ENCODE measurements at regions not wholly inside any gene's neighbourhood (a gene's known extent, or its start where the extent isn't known, plus 50 kb on each side); places are given as distances from the start of the nearest gene placed in this dataset.

DNA sequence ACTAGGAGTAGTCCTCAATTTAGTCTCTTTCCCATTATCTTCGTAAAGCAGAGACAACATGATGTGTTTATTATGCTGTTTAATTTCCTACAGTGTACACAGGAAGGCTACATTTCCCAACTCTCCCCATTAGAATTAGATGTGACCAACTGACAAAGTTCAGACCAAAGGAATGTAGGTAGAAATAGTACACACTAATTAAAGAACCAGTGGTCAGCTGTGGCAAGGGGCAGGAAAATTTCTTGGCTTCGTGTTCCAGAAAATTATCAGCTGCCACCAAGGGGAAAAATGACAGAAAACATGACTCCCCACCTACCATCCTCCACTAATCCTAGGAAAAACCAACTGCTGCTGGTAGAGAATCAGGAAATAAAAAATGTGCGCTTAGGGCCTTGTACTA lies 125.6 kb downstream of the PPP1R3A start:
- no peak for TF ChIP-seq CREB1 (IDR thresholded peaks at IDR 0.05; ENCODE audit: low read depth)
- TF ChIP-seq POLR2AphosphoS2 (IDR thresholded peaks at IDR 0.05; ENCODE audit: low read depth, low read length): no peak
- no peak for TF ChIP-seq ZNF274 (IDR thresholded peaks at IDR 0.05; ENCODE audit: insufficient read depth, insufficient read length)
- TF ChIP-seq, protein P1, sequence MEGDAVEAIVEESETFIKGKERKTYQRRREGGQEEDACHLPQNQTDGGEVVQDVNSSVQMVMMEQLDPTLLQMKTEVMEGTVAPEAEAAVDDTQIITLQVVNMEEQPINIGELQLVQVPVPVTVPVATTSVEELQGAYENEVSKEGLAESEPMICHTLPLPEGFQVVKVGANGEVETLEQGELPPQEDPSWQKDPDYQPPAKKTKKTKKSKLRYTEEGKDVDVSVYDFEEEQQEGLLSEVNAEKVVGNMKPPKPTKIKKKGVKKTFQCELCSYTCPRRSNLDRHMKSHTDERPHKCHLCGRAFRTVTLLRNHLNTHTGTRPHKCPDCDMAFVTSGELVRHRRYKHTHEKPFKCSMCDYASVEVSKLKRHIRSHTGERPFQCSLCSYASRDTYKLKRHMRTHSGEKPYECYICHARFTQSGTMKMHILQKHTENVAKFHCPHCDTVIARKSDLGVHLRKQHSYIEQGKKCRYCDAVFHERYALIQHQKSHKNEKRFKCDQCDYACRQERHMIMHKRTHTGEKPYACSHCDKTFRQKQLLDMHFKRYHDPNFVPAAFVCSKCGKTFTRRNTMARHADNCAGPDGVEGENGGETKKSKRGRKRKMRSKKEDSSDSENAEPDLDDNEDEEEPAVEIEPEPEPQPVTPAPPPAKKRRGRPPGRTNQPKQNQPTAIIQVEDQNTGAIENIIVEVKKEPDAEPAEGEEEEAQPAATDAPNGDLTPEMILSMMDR (IDR thresholded peaks at IDR 0.05 in 2 of 3, conservative IDR thresholded peaks at IDR 0.05 in 1 of 3; ENCODE audit: control insufficient read depth in 2 of 3, extremely low read depth in 1 of 3, insufficient read depth in 1 of 3, low read depth in 3 of 3, low read length in 3 of 3): no peak
- no peak for TF ChIP-seq SIN3A (IDR thresholded peaks at IDR 0.05; ENCODE audit: low read depth, low read length)
- no peak for TF ChIP-seq RAD21 (IDR thresholded peaks at IDR 0.05; ENCODE audit: insufficient read depth, low read depth, low read length)
